ENCODE measurements at regions not wholly inside any gene's neighbourhood (a gene's known extent, or its start where the extent isn't known, plus 50 kb on each side); places are given as distances from the start of the nearest gene placed in this dataset.

- no peak overlapping the region for H3K4me3 ChIP-seq (ENCODE audit: insufficient read depth, low read length, poor library complexity, severe bottlenecking)
- no peak overlapping the region for H3K27ac ChIP-seq (ENCODE audit: low read depth, low read length)
- H3K79me2 ChIP-seq (ENCODE audit: insufficient read depth, low read length), result no peaks in the 10 kb centered on the region
- no peaks in the 10 kb centered on the region for H4K20me1 ChIP-seq (ENCODE audit: low read depth, low read length)
- H3K9me2 ChIP-seq (replicated peaks; ENCODE audit: insufficient read depth, low read length), result no peaks in the 10 kb centered on the region
- H3K36me3 ChIP-seq (ENCODE audit: low read length), result no peaks in the 10 kb centered on the region
- no peak overlapping the region for H2AFZ ChIP-seq (ENCODE audit: low read depth, low read length, severe bottlenecking)
- H3K9ac ChIP-seq (ENCODE audit: low read length), result no peak overlapping the region
- H3K9me3 ChIP-seq (ENCODE audit: insufficient read depth, low read length), result no peaks in the 10 kb centered on the region
- no peaks in the 10 kb centered on the region for H3F3A ChIP-seq (ENCODE audit: insufficient read depth)
- H3K27me3 ChIP-seq (ENCODE audit: low read length), result no peaks in the 10 kb centered on the region
- TF ChIP-seq CTCF (IDR thresholded peaks at IDR 0.05; ENCODE audit: insufficient read depth, low read length, poor library complexity, severe bottlenecking) (no peak), EZH2phosphoT487 (conservative IDR thresholded peaks at IDR 0.05; ENCODE audit: low read length) (no peak)
- no peak overlapping the region for H3K4me2 ChIP-seq (ENCODE audit: low read depth, low read length, poor library complexity, severe bottlenecking)
Measured at GRCh38 chr2:138943470-138943869, 163.3 kb upstream of the NXPH2 start.

GRCh38 chr2:138942466-138942865 lies 162.3 kb upstream of the NXPH2 start:
- H4K20me1 ChIP-seq (ENCODE audit: low read depth, low read length), result no peaks in the 10 kb centered on the region
- H3K4me2 ChIP-seq (ENCODE audit: low read depth, low read length, poor library complexity, severe bottlenecking), result no peak overlapping the region
- H3K9me3 ChIP-seq (ENCODE audit: insufficient read depth, low read length), result no peaks in the 10 kb centered on the region
- H3K27me3 ChIP-seq (ENCODE audit: low read length), result no peaks in the 10 kb centered on the region
- H3K36me3 ChIP-seq (ENCODE audit: low read length), result no peaks in the 10 kb centered on the region
- H3K4me3 ChIP-seq (ENCODE audit: insufficient read depth, low read length, poor library complexity, severe bottlenecking), result no peak overlapping the region
- H3F3A ChIP-seq (ENCODE audit: insufficient read depth), result no peaks in the 10 kb centered on the region
- TF ChIP-seq CTCF (IDR thresholded peaks at IDR 0.05; ENCODE audit: insufficient read depth, low read length, poor library complexity, severe bottlenecking), result no peak
- TF ChIP-seq EZH2phosphoT487 (conservative IDR thresholded peaks at IDR 0.05; ENCODE audit: low read length), result no peak
- no peaks in the 10 kb centered on the region for H3K79me2 ChIP-seq (ENCODE audit: insufficient read depth, low read length)
- H3K27ac ChIP-seq (ENCODE audit: low read depth, low read length), result no peak overlapping the region
- no peaks in the 10 kb centered on the region for H3K9me2 ChIP-seq (replicated peaks; ENCODE audit: insufficient read depth, low read length)
- H2AFZ ChIP-seq (ENCODE audit: low read depth, low read length, severe bottlenecking), result no peak overlapping the region
- no peak overlapping the region for H3K9ac ChIP-seq (ENCODE audit: low read length)

GRCh38 chr2:138931284-138932256 lies 151.4 kb upstream of the NXPH2 start:
- no peak for TF ChIP-seq EZH2phosphoT487 (conservative IDR thresholded peaks at IDR 0.05; ENCODE audit: low read length)
- no peaks in the 10 kb centered on the region for H3K9me2 ChIP-seq (replicated peaks; ENCODE audit: insufficient read depth, low read length)
- no peaks in the 10 kb centered on the region for H3K79me2 ChIP-seq (ENCODE audit: insufficient read depth, low read length)
- H3K36me3 ChIP-seq (ENCODE audit: low read length), result no peaks in the 10 kb centered on the region
- no peaks in the 10 kb centered on the region for H3K27me3 ChIP-seq (ENCODE audit: low read length)
- no peak overlapping the region for H3K27ac ChIP-seq (ENCODE audit: low read depth, low read length)
- no peak overlapping the region for H3K4me2 ChIP-seq (ENCODE audit: low read depth, low read length, poor library complexity, severe bottlenecking)
- no peak overlapping the region for H3K4me3 ChIP-seq (ENCODE audit: insufficient read depth, low read length, poor library complexity, severe bottlenecking)
- no peaks in the 10 kb centered on the region for H3F3A ChIP-seq (ENCODE audit: insufficient read depth)
- H3K9me3 ChIP-seq (ENCODE audit: insufficient read depth, low read length), result no peaks in the 10 kb centered on the region
- H2AFZ ChIP-seq (ENCODE audit: low read depth, low read length, severe bottlenecking), result no peak overlapping the region
- no peak overlapping the region for H3K9ac ChIP-seq (ENCODE audit: low read length)
- H4K20me1 ChIP-seq (ENCODE audit: low read depth, low read length), result no peaks in the 10 kb centered on the region

GRCh38 chr2:138930571-138930970 lies 150.4 kb upstream of the NXPH2 start:
- Histone ChIP-seq H3K27me3 (ENCODE audit: low read length) (no peaks in the 10 kb centered on the region), H2AFZ (ENCODE audit: low read depth, low read length, severe bottlenecking) (no peak overlapping the region), H3K4me3 (ENCODE audit: insufficient read depth, low read length, poor library complexity, severe bottlenecking) (no peak overlapping the region), H3K27ac (ENCODE audit: low read depth, low read length) (no peak overlapping the region), H3K4me2 (ENCODE audit: low read depth, low read length, poor library complexity, severe bottlenecking) (no peak overlapping the region), H3K9me3 (ENCODE audit: insufficient read depth, low read length) (no peaks in the 10 kb centered on the region), H3F3A (ENCODE audit: insufficient read depth) (no peaks in the 10 kb centered on the region), H3K9me2 (replicated peaks; ENCODE audit: insufficient read depth, low read length) (no peaks in the 10 kb centered on the region), H3K36me3 (ENCODE audit: low read length) (no peaks in the 10 kb centered on the region), H3K9ac (ENCODE audit: low read length) (no peak overlapping the region), H4K20me1 (ENCODE audit: low read depth, low read length) (no peaks in the 10 kb centered on the region), H3K79me2 (ENCODE audit: insufficient read depth, low read length) (no peaks in the 10 kb centered on the region)
- TF ChIP-seq EZH2phosphoT487 (conservative IDR thresholded peaks at IDR 0.05; ENCODE audit: low read length), result no peak
- no peak for TF ChIP-seq CTCF (IDR thresholded peaks at IDR 0.05; ENCODE audit: insufficient read depth, low read length, poor library complexity, severe bottlenecking)
